H1 (cell line): ENCODE measurements at regions not wholly inside any gene's neighbourhood (a gene's known extent, or its start where the extent isn't known, plus 50 kb on each side); places are given as distances from the start of the nearest gene placed in this dataset.

ENCODE experiments used
- BCL11A ChIP-seq, 2 experiments: IDR thresholded peaks; one replicate each; pipeline ENCODE4 v1.6.1; 2011; ENCODE audit warnings: low read depth in 2 of 2, low read length in 2 of 2, mild to moderate bottlenecking in 2 of 2
- CHD2 ChIP-seq: IDR thresholded peaks from 2 replicates; pipeline ENCODE4 v1.6.1; 2012; ENCODE audit warnings: low read length, improper control_type of control experiment
- CHD7 ChIP-seq: fragments of 300-600 bp; sonication (generic); IDR thresholded peaks from 2 replicates; pipeline ENCODE4 v1.7.1; 2012; ENCODE audit warnings: low read length, moderate library complexity, mild to moderate bottlenecking, inconsistent platforms; ENCODE audit not compliant: insufficient replicate concordance
- KDM5A ChIP-seq: fragments of 200-600 bp; IDR thresholded peaks from 2 replicates; pipeline ENCODE4 v1.7.1; 2012; ENCODE audit warnings: mild to moderate bottlenecking, low read length, inconsistent platforms, mixed read lengths
- POLR2AphosphoS5 ChIP-seq: IDR thresholded peaks from 2 replicates; pipeline ENCODE4 v1.6.1; 2011; ENCODE audit warnings: low read depth, low read length
- RAD21 ChIP-seq, 2 experiments: IDR thresholded peaks in 1 of 2; conservative IDR thresholded peaks in 1 of 2; 2 replicates each; pipeline ENCODE4 v1.6.1; 2011; ENCODE audit warnings: low read depth in 2 of 2, low read length in 2 of 2, improper control_type of control experiment in 1 of 2, inconsistent platforms in 1 of 2, mild to moderate bottlenecking in 1 of 2, moderate library complexity in 1 of 2
- SUZ12 ChIP-seq: fragments of 200-600 bp; sonication (generic); IDR thresholded peaks from 2 replicates; pipeline ENCODE4 v1.6.1; 2012; ENCODE audit warnings: mild to moderate bottlenecking, inconsistent platforms, low read length, moderate library complexity, mixed read lengths
- TAF1 ChIP-seq: IDR thresholded peaks from 2 replicates; pipeline ENCODE4 v1.6.1; 2011; ENCODE audit warnings: mild to moderate bottlenecking, low read depth, low read length
- USF2 ChIP-seq: IDR thresholded peaks from 2 replicates; pipeline ENCODE4 v1.6.1; 2011; ENCODE audit warnings: low read length, improper control_type of control experiment
- ZNF274 ChIP-seq: IDR thresholded peaks from 2 replicates; pipeline ENCODE4 v1.7.0; 2012; ENCODE audit warnings: low read length, borderline replicate concordance; ENCODE audit errors: extremely low read depth

- TF ChIP-seq CHD7 (no peak), RAD21 (IDR thresholded peaks at IDR 0.05 in 1 of 2, conservative IDR thresholded peaks at IDR 0.05 in 1 of 2; ENCODE audit: low read depth in 2 of 2, low read length in 2 of 2) (no peak), CHD2 (no peak), BCL11A (IDR thresholded peaks at IDR 0.05; ENCODE audit: low read depth in 2 of 2, low read length in 2 of 2) (no peak), SUZ12 (no peak), POLR2AphosphoS5 (no peak), USF2 (no peak), KDM5A (no peak), TAF1 (no peak), ZNF274 (no peak)
Measured at GRCh38 chr12:94055528-94055927, 92.8 kb upstream of the PLXNC1 start (continued).
